K562 (cell line): ENCODE measurements at regions not wholly inside any gene's neighbourhood (a gene's known extent, or its start where the extent isn't known, plus 50 kb on each side); places are given as distances from the start of the nearest gene placed in this dataset.

ENCODE experiments used
- DMBX1 ChIP-seq: fragments of 250-450 bp; sonication (Bioruptor Pico); IDR thresholded peaks from 2 replicates; pipeline ENCODE4 v1.8.0; 2022; ENCODE audit warnings: inconsistent platforms, mild to moderate bottlenecking, moderate library complexity, borderline replicate concordance
- EZH2 ChIP-seq: IDR thresholded peaks from 2 replicates; pipeline ENCODE4 v1.6.1; 2012; ENCODE audit warnings: low read depth, mild to moderate bottlenecking, inconsistent platforms, low read length, borderline replicate concordance
- FOSL1 ChIP-seq: fragments of 200-800 bp; sonication (Bioruptor generic); conservative IDR thresholded peaks from 2 replicates; pipeline ENCODE4 v1.6.1; 2016; ENCODE audit warnings: missing genetic modification characterization, missing compliant biosample characterization
- FOXK1 ChIP-seq: sonication (generic); formaldehyde crosslinking; IDR thresholded peaks from 2 replicates; pipeline ENCODE4 v1.8.0; 2022; ENCODE audit warnings: missing genetic modification reagents, mild to moderate bottlenecking, borderline replicate concordance
- GATAD2B ChIP-seq: fragments of 450-650 bp; IDR thresholded peaks from 2 replicates; pipeline ENCODE4 v1.6.1; 2017; ENCODE audit warnings: mild to moderate bottlenecking, borderline replicate concordance
- GMEB1 ChIP-seq: fragments of 250-450 bp; sonication (Bioruptor Pico); IDR thresholded peaks from 2 replicates; pipeline ENCODE4 v1.4.0; 2020; ENCODE audit warnings: mild to moderate bottlenecking
- MLX ChIP-seq, 2 experiments: fragments of 450-650 bp in 1 of 2; sonication (generic) in 1 of 2; formaldehyde crosslinking; conservative IDR thresholded peaks; 2 replicates each; pipeline versions ENCODE4 v1.4.0 to v1.8.1; 2020 to 2022; ENCODE audit warnings: mild to moderate bottlenecking in 1 of 2, missing genetic modification reagents in 1 of 2
- POLR2A ChIP-seq: fragments of 450-650 bp; conservative IDR thresholded peaks from 2 replicates; pipeline ENCODE4 v1.6.1; 2016
- RBBP5 ChIP-seq: fragments of 200-600 bp; sonication (generic); IDR thresholded peaks from 2 replicates; pipeline ENCODE4 v1.6.1; 2012; ENCODE audit warnings: borderline replicate concordance, mild to moderate bottlenecking, low read length, control low read depth, inconsistent platforms; ENCODE audit not compliant: insufficient read depth, poor library complexity, severe bottlenecking
- RREB1 ChIP-seq: fragments of 250-450 bp; sonication (Bioruptor Pico); IDR thresholded peaks from 2 replicates; pipeline ENCODE4 v1.4.0; 2020
- SMAD2 ChIP-seq: fragments of 150-350 bp; IDR thresholded peaks from 2 replicates; pipeline ENCODE4 v1.6.1; 2014; ENCODE audit warnings: low read depth, mild to moderate bottlenecking, low read length
- SREBF2 ChIP-seq: sonication (generic); formaldehyde crosslinking; IDR thresholded peaks from 2 replicates; pipeline ENCODE4 v1.4.0; 2020; ENCODE audit warnings: mild to moderate bottlenecking, missing genetic modification reagents
- TAF7 ChIP-seq: fragments of 450-650 bp; IDR thresholded peaks from 2 replicates; pipeline ENCODE4 v1.6.1; 2016; ENCODE audit warnings: missing genetic modification characterization, missing compliant biosample characterization
- TBP ChIP-seq: optimal IDR thresholded peaks from 2 replicates; pipeline ENCODE3; 2011; ENCODE audit warnings: low read depth, low read length, improper control_type of control experiment
- ZNF263 ChIP-seq: sonication (generic); formaldehyde crosslinking; IDR thresholded peaks from 2 replicates; pipeline ENCODE4 v1.8.0; 2022; ENCODE audit warnings: mild to moderate bottlenecking, missing genetic modification reagents, borderline replicate concordance
- ZNF311 ChIP-seq: fragments of 250-450 bp; sonication (Bioruptor Pico); IDR thresholded peaks from 2 replicates; pipeline ENCODE4 v1.4.0; 2020; ENCODE audit warnings: mild to moderate bottlenecking, moderate library complexity
- ZNF644 ChIP-seq: fragments of 200-800 bp; sonication (Bioruptor generic); IDR thresholded peaks from 2 replicates; pipeline ENCODE4 v1.6.1; 2016; ENCODE audit warnings: low read depth, missing genetic modification characterization, missing compliant biosample characterization
- ZNF699 ChIP-seq: fragments of 250-450 bp; sonication (Bioruptor Pico); IDR thresholded peaks from 2 replicates; pipeline ENCODE4 v1.8.0; 2021; ENCODE audit warnings: mild to moderate bottlenecking, moderate library complexity; ENCODE audit not compliant: insufficient replicate concordance

GRCh38 chr6:146886587-146887446 is 288.0 kb downstream of the ADGB start (continued):
- TF ChIP-seq RREB1 (CRISPR knock-in tag) = 0 out of 2 replicates have a peak, but pooled peaks have one; percentile 49
- peak; percentile 80 for TF ChIP-seq ZNF311 (CRISPR knock-in tag)
- TF ChIP-seq ZNF699 (CRISPR knock-in tag) = no peak
- TF ChIP-seq FOXK1 (CRISPR knock-in tag) = no peak
- TF ChIP-seq GMEB1 (CRISPR knock-in tag) = peak; percentile 64
- peak; percentile 84 for TF ChIP-seq TBP
- TF ChIP-seq ZNF263 (CRISPR knock-in tag) = no peak
- no peak for TF ChIP-seq ZNF644 (tag)
- TF ChIP-seq TAF7 = peak; percentile 40; the same call in 1 of the 2 replicates
- TF ChIP-seq MLX (CRISPR knock-in tag; conservative IDR thresholded peaks at IDR 0.05) = 0 out of 4 replicates have a peak, but pooled peaks of 1 of the 2 experiments have one; percentile 73
- peak; percentile 69 for TF ChIP-seq GATAD2B
- TF ChIP-seq SMAD2 = no peak
- peak; percentile 60; the same call in 1 of the 2 replicates for TF ChIP-seq FOSL1 (tag)
- no peak for TF ChIP-seq SREBF2 (CRISPR knock-in tag)
- TF ChIP-seq RBBP5 = no peak
- peak; percentile 89 for TF ChIP-seq DMBX1
- TF ChIP-seq EZH2 = no peak
- peak; percentile 85 for TF ChIP-seq POLR2A
